ENCODE measurements at regions not wholly inside any gene's neighbourhood (a gene's known extent, or its start where the extent isn't known, plus 50 kb on each side); places are given as distances from the start of the nearest gene placed in this dataset.
"Not testable (repeated sequence)": the region's sequence is repeated elsewhere in the genome, so short reads cannot be mapped to it uniquely, and the experiment has no call there.

GRCh38 chr2:89326455-89326854 is 635.0 kb downstream of the RPIA start:
- DNase-seq = not testable (repeated sequence)

- not testable (repeated sequence) for DNase-seq
Observed at GRCh38 chr2:89328790-89329189, 637.3 kb downstream of the RPIA start.

Measured in NCI-H2107 (cell line).